COLO829 (cell line): ENCODE measurements at regions not wholly inside any gene's neighbourhood (a gene's known extent, or its start where the extent isn't known, plus 50 kb on each side); places are given as distances from the start of the nearest gene placed in this dataset.
"Not testable (repeated sequence)": the region's sequence is repeated elsewhere in the genome, so short reads cannot be mapped to it uniquely, and the experiment has no call there.

Source experiments
- DNase-seq: peaks from one replicate; pipeline ENCODE4 v3.0.0; 2012; ENCODE audit warnings: low spot score

GRCh38 chr5:125413496-125414274, 667.2 kb upstream of the ZNF608 start:
- DNase-seq = no peak

GRCh38 chr5:125415126-125415525, 668.7 kb upstream of the ZNF608 start:
- DNase-seq = no peak

- DNase-seq = no peak
Observed at GRCh38 chr5:125416055-125416454, 669.6 kb upstream of the ZNF608 start.

- DNase-seq = no peak
Observed at GRCh38 chr5:125421006-125421405, 674.6 kb upstream of the ZNF608 start.

GRCh38 chr5:125422342-125422741, 675.9 kb upstream of the ZNF608 start:
- DNase-seq = no peak

- no peak for DNase-seq
Observed at GRCh38 chr5:125424402-125425141, 678.1 kb upstream of the ZNF608 start.

- DNase-seq = no peak
Observed at GRCh38 chr5:125429498-125429897, 683.1 kb upstream of the ZNF608 start.

GRCh38 chr5:125433457-125433856, 687.0 kb upstream of the ZNF608 start:
- DNase-seq = no peak

GRCh38 chr5:125439243-125439642, 692.8 kb upstream of the ZNF608 start:
- no peak for DNase-seq

GRCh38 chr5:125440905-125441304, 694.5 kb upstream of the ZNF608 start:
- no peak for DNase-seq

GRCh38 chr5:125446986-125447385, 700.5 kb upstream of the ZNF608 start:
- DNase-seq = no peak

GRCh38 chr5:125450771-125451170, 704.3 kb upstream of the ZNF608 start:
- no peak for DNase-seq

GRCh38 chr5:125451622-125452021, 705.2 kb upstream of the ZNF608 start:
- peak; percentile 16 for DNase-seq

- no peak for DNase-seq
Observed at GRCh38 chr5:125452991-125453390, 706.6 kb upstream of the ZNF608 start.

GRCh38 chr5:125455041-125455440, 708.6 kb upstream of the ZNF608 start:
- no peak for DNase-seq

GRCh38 chr5:125456005-125456404, 709.6 kb upstream of the ZNF608 start:
- DNase-seq = not testable (repeated sequence)

- DNase-seq = no peak
Observed at GRCh38 chr5:125457617-125458016, 711.2 kb upstream of the ZNF608 start.

- DNase-seq = not testable (repeated sequence)
Observed at GRCh38 chr5:125458949-125459348, 712.5 kb upstream of the ZNF608 start.

GRCh38 chr5:125461641-125462072, 715.2 kb upstream of the ZNF608 start:
- DNase-seq = no peak

- DNase-seq = no peak
Observed at GRCh38 chr5:125463466-125464092, 717.1 kb upstream of the ZNF608 start.

GRCh38 chr5:125464847-125465432, 718.5 kb upstream of the ZNF608 start:
- no peak for DNase-seq

GRCh38 chr5:125465703-125466102, 719.3 kb upstream of the ZNF608 start:
- no peak for DNase-seq

GRCh38 chr5:125467222-125467621, 720.8 kb upstream of the ZNF608 start:
- no peak for DNase-seq
